ENCODE measurements at regions not wholly inside any gene's neighbourhood (a gene's known extent, or its start where the extent isn't known, plus 50 kb on each side); places are given as distances from the start of the nearest gene placed in this dataset.

- no peak overlapping the region for H3K4me3 ChIP-seq (ENCODE audit: low read length in 3 of 3)
- H3K27ac ChIP-seq (ENCODE audit: low read depth in 2 of 2, low read length in 2 of 2): no peak overlapping the region
- H3K9me3 ChIP-seq (ENCODE audit: control insufficient read depth in 2 of 3, insufficient read depth in 1 of 3, low read length in 3 of 3): no peaks in the 10 kb centered on the region
- no peaks in the 10 kb centered on the region for H3K4me1 ChIP-seq (ENCODE audit: control insufficient read depth in 2 of 3, insufficient read depth in 2 of 3, low read depth in 1 of 3, low read length in 3 of 3)
- intact Hi-C loops (cut with DNase I): no loop called here
- no peak for FAIRE-seq
- no peak overlapping the region for H3K9ac ChIP-seq (ENCODE audit: low read length in 3 of 3)
- no peak for DNase-seq
- no peaks in the 10 kb centered on the region for H3K36me3 ChIP-seq (ENCODE audit: control insufficient read depth in 2 of 3, insufficient read depth in 3 of 3, low read length in 3 of 3)
- no peaks in the 10 kb centered on the region for H3K27me3 ChIP-seq (ENCODE audit: control insufficient read depth, insufficient read depth, low read length)
- no peak for TF ChIP-seq CTCF (IDR thresholded peaks at IDR 0.05; ENCODE audit: borderline replicate concordance, extremely low read depth, insufficient read depth)
Measured at GRCh38 chr9:96079779-96080178, 204.3 kb downstream of the ERCC6L2 start.

- intact Hi-C loops (cut with DNase I): no loop called here
- Histone ChIP-seq H3K27ac (ENCODE audit: low read depth in 2 of 2, low read length in 2 of 2) (no peak overlapping the region), H3K4me1 (ENCODE audit: control insufficient read depth in 2 of 3, insufficient read depth in 2 of 3, low read depth in 1 of 3, low read length in 3 of 3) (no peaks in the 10 kb centered on the region)
Measured at GRCh38 chr9:96078897-96079490, 203.5 kb downstream of the ERCC6L2 start.

GRCh38 chr9:96075757-96076156, 200.3 kb downstream of the ERCC6L2 start:
- Histone ChIP-seq H3K27me3 (ENCODE audit: control insufficient read depth, insufficient read depth, low read length) (no peaks in the 10 kb centered on the region), H3K4me1 (ENCODE audit: control insufficient read depth in 2 of 3, insufficient read depth in 2 of 3, low read depth in 1 of 3, low read length in 3 of 3) (no peaks in the 10 kb centered on the region), H3K36me3 (ENCODE audit: control insufficient read depth in 2 of 3, insufficient read depth in 3 of 3, low read length in 3 of 3) (no peaks in the 10 kb centered on the region), H3K9ac (ENCODE audit: low read length in 3 of 3) (no peak overlapping the region), H3K27ac (ENCODE audit: low read depth in 2 of 2, low read length in 2 of 2) (no peak overlapping the region), H3K9me3 (ENCODE audit: control insufficient read depth in 2 of 3, insufficient read depth in 1 of 3, low read length in 3 of 3) (no peaks in the 10 kb centered on the region), H3K4me3 (ENCODE audit: low read length in 3 of 3) (no peak overlapping the region)
- FAIRE-seq: no peak
- DNase-seq: no peak
- TF ChIP-seq CTCF (IDR thresholded peaks at IDR 0.05; ENCODE audit: borderline replicate concordance, extremely low read depth, insufficient read depth): no peak
- intact Hi-C loops (cut with DNase I): no loop called here

More at GRCh38 chr9:96078897-96079490, 203.5 kb downstream of the ERCC6L2 start:
- FAIRE-seq (no peak), DNase-seq (peak in 1 of 5 donors; percentile 50)
- no peak for TF ChIP-seq CTCF (IDR thresholded peaks at IDR 0.05; ENCODE audit: borderline replicate concordance, extremely low read depth, insufficient read depth)
- Histone ChIP-seq H3K36me3 (ENCODE audit: control insufficient read depth in 2 of 3, insufficient read depth in 3 of 3, low read length in 3 of 3) (no peaks in the 10 kb centered on the region), H3K27me3 (ENCODE audit: control insufficient read depth, insufficient read depth, low read length) (no peaks in the 10 kb centered on the region), H3K9ac (ENCODE audit: low read length in 3 of 3) (no peak overlapping the region), H3K4me3 (ENCODE audit: low read length in 3 of 3) (no peak overlapping the region), H3K9me3 (ENCODE audit: control insufficient read depth in 2 of 3, insufficient read depth in 1 of 3, low read length in 3 of 3) (no peaks in the 10 kb centered on the region)

GRCh38 chr9:96075111-96075510, 199.6 kb downstream of the ERCC6L2 start:
- Histone ChIP-seq H3K36me3 (ENCODE audit: control insufficient read depth in 2 of 3, insufficient read depth in 3 of 3, low read length in 3 of 3) (no peaks in the 10 kb centered on the region), H3K4me1 (ENCODE audit: control insufficient read depth in 2 of 3, insufficient read depth in 2 of 3, low read depth in 1 of 3, low read length in 3 of 3) (no peaks in the 10 kb centered on the region), H3K27ac (ENCODE audit: low read depth in 2 of 2, low read length in 2 of 2) (no peak overlapping the region), H3K27me3 (ENCODE audit: control insufficient read depth, insufficient read depth, low read length) (no peaks in the 10 kb centered on the region), H3K4me3 (ENCODE audit: low read length in 3 of 3) (no peak overlapping the region), H3K9me3 (ENCODE audit: control insufficient read depth in 2 of 3, insufficient read depth in 1 of 3, low read length in 3 of 3) (no peaks in the 10 kb centered on the region), H3K9ac (ENCODE audit: low read length in 3 of 3) (no peak overlapping the region)
- no peak for TF ChIP-seq CTCF (IDR thresholded peaks at IDR 0.05; ENCODE audit: borderline replicate concordance, extremely low read depth, insufficient read depth)
- DNase-seq (no peak), FAIRE-seq (no peak)
- intact Hi-C loops (cut with DNase I): no loop called here
